ENCODE measurements at regions not wholly inside any gene's neighbourhood (a gene's known extent, or its start where the extent isn't known, plus 50 kb on each side); places are given as distances from the start of the nearest gene placed in this dataset.

DNA sequence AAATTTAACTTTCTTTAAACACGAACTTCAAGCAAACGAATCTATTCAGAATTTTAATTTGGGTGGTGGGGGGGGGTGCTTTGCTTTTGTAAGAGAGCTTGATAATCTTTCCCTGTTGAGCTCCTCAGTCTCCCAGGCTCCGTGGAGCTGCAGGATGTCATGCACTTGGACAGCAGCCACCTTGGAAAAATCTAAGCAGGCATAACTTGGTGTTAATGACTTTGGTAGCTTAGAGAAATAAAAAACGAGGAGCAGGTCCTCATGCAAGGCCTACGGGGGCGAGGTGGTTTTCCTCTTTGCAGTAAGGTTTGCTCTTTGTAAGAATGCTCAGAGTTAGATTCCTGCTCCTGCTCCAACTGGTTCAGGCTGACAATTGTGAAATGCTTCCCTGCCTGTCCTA lies 102.3 kb downstream of the EDN1 start:
- Histone ChIP-seq H3K4me1 (no peaks in the 10 kb centered on the region), H3K4me3 (no peak overlapping the region), H3K36me3 (no peaks in the 10 kb centered on the region), H3K27ac (no peak overlapping the region), H3K27me3 (no peaks in the 10 kb centered on the region), H3K9me3 (no peaks in the 10 kb centered on the region)
- TF ChIP-seq POLR2A (IDR thresholded peaks at IDR 0.05) (no peak), EP300 (IDR thresholded peaks at IDR 0.05) (no peak), POLR2AphosphoS5 (IDR thresholded peaks at IDR 0.05) (no peak)
- TF ChIP-seq, protein P1, sequence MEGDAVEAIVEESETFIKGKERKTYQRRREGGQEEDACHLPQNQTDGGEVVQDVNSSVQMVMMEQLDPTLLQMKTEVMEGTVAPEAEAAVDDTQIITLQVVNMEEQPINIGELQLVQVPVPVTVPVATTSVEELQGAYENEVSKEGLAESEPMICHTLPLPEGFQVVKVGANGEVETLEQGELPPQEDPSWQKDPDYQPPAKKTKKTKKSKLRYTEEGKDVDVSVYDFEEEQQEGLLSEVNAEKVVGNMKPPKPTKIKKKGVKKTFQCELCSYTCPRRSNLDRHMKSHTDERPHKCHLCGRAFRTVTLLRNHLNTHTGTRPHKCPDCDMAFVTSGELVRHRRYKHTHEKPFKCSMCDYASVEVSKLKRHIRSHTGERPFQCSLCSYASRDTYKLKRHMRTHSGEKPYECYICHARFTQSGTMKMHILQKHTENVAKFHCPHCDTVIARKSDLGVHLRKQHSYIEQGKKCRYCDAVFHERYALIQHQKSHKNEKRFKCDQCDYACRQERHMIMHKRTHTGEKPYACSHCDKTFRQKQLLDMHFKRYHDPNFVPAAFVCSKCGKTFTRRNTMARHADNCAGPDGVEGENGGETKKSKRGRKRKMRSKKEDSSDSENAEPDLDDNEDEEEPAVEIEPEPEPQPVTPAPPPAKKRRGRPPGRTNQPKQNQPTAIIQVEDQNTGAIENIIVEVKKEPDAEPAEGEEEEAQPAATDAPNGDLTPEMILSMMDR (IDR thresholded peaks at IDR 0.05), result no peak
- no peak for DNase-seq (ENCODE audit: low spot score in 2 of 2)
- WGBS, result 55% methylated on average over 6 of the region's 6 CpGs

- Histone ChIP-seq H3K9me3 (no peaks in the 10 kb centered on the region), H3K4me1 (no peaks in the 10 kb centered on the region), H3K4me3 (no peak overlapping the region), H3K27me3 (no peaks in the 10 kb centered on the region), H3K27ac (no peak overlapping the region), H3K36me3 (no peaks in the 10 kb centered on the region)
- TF ChIP-seq, protein P1 (IDR thresholded peaks at IDR 0.05), result no peak
- TF ChIP-seq POLR2AphosphoS5 (IDR thresholded peaks at IDR 0.05) (no peak), POLR2A (IDR thresholded peaks at IDR 0.05) (no peak), EP300 (IDR thresholded peaks at IDR 0.05) (no peak)
- DNase-seq (ENCODE audit: low spot score in 2 of 2), result no peak
- WGBS, result 91% methylated on average over 1 of the region's 1 CpG
Observed at GRCh38 chr6:12393100-12393499, 102.9 kb downstream of the EDN1 start.

- no peaks in the 10 kb centered on the region for H3K4me1 ChIP-seq
- H3K27me3 ChIP-seq, result no peaks in the 10 kb centered on the region
- no peak for DNase-seq (ENCODE audit: low spot score in 2 of 2)
- 87% methylated on average over 3 of the region's 3 CpGs for WGBS
- no peak overlapping the region for H3K4me3 ChIP-seq
- no peaks in the 10 kb centered on the region for H3K9me3 ChIP-seq
- H3K27ac ChIP-seq, result no peak overlapping the region
- TF ChIP-seq EP300 (IDR thresholded peaks at IDR 0.05), result no peak
- no peaks in the 10 kb centered on the region for H3K36me3 ChIP-seq
Observed at GRCh38 chr6:12394170-12394569, 104.0 kb downstream of the EDN1 start.

- no peak overlapping the region for H3K4me3 ChIP-seq
- H3K36me3 ChIP-seq, result no peaks in the 10 kb centered on the region
- no peak for DNase-seq (ENCODE audit: low spot score in 2 of 2)
- no peak overlapping the region for H3K27ac ChIP-seq
- no peaks in the 10 kb centered on the region for H3K9me3 ChIP-seq
- 59% methylated on average over 3 of the region's 3 CpGs for WGBS
- TF ChIP-seq POLR2AphosphoS5 (IDR thresholded peaks at IDR 0.05) (no peak), EP300 (IDR thresholded peaks at IDR 0.05) (no peak), POLR2A (IDR thresholded peaks at IDR 0.05) (no peak)
- TF ChIP-seq, protein P1 (IDR thresholded peaks at IDR 0.05), result no peak
- H3K4me1 ChIP-seq, result no peaks in the 10 kb centered on the region
- H3K27me3 ChIP-seq, result no peaks in the 10 kb centered on the region
Observed at GRCh38 chr6:12395898-12396297, 105.7 kb downstream of the EDN1 start.

GRCh38 chr6:12401200-12401599 lies 111.0 kb downstream of the EDN1 start:
- Histone ChIP-seq H3K9me3 (no peaks in the 10 kb centered on the region), H3K4me1 (no peaks in the 10 kb centered on the region), H3K27ac (no peak overlapping the region), H3K27me3 (no peaks in the 10 kb centered on the region), H3K4me3 (no peak overlapping the region), H3K36me3 (no peaks in the 10 kb centered on the region)
- DNase-seq (ENCODE audit: low spot score in 2 of 2), result no peak
- WGBS, result 66% methylated on average over 3 of the region's 3 CpGs
- TF ChIP-seq, protein P1 (IDR thresholded peaks at IDR 0.05), result no peak
- no peak for TF ChIP-seq POLR2A (IDR thresholded peaks at IDR 0.05)
- TF ChIP-seq POLR2AphosphoS5 (IDR thresholded peaks at IDR 0.05), result no peak
- TF ChIP-seq EP300 (IDR thresholded peaks at IDR 0.05), result no peak

GRCh38 chr6:12403201-12403826 lies 113.2 kb downstream of the EDN1 start:
- Histone ChIP-seq H3K4me1 (no peaks in the 10 kb centered on the region), H3K36me3 (no peaks in the 10 kb centered on the region), H3K4me3 (no peak overlapping the region), H3K9me3 (no peaks in the 10 kb centered on the region), H3K27ac (no peak overlapping the region), H3K27me3 (no peaks in the 10 kb centered on the region)
- no peak for DNase-seq (ENCODE audit: low spot score in 2 of 2)
- WGBS, result 67% methylated on average over 2 of the region's 2 CpGs
- no peak for TF ChIP-seq EP300 (IDR thresholded peaks at IDR 0.05)
- TF ChIP-seq, protein P1 (IDR thresholded peaks at IDR 0.05), result no peak
- no peak for TF ChIP-seq POLR2A (IDR thresholded peaks at IDR 0.05)
- TF ChIP-seq POLR2AphosphoS5 (IDR thresholded peaks at IDR 0.05), result no peak

Measured in suprapubic skin (tissue), 4 donors.